Ovary (tissue), 3 donors: ENCODE measurements at regions not wholly inside any gene's neighbourhood (a gene's known extent, or its start where the extent isn't known, plus 50 kb on each side); places are given as distances from the start of the nearest gene placed in this dataset.

Experiments used
- CTCF ChIP-seq, 3 donors: fragments of 450-650 bp in 2 of 3; fragments of 200-600 bp in 1 of 3; IDR thresholded peaks; one replicate each; pipeline versions ENCODE4 v1.5.1 to v1.8.0; 2016 to 2022; ENCODE audit warnings: antibody characterized with exemption in 3 of 3, mild to moderate bottlenecking in 1 of 3
- EP300 ChIP-seq: sonication (generic); formaldehyde crosslinking; IDR thresholded peaks from one replicate; pipeline ENCODE4 v1.6.1; 2017; ENCODE audit warnings: antibody characterized with exemption
- donor health status: DM: no; HTN: no; CAD: no.

- no peak for TF ChIP-seq CTCF (IDR thresholded peaks at IDR 0.05)
- TF ChIP-seq EP300 = no peak
These were observed 843.2 kb downstream of the GALC start for GRCh38 chr14:87149583-87150354.
